ENCODE measurements at regions not wholly inside any gene's neighbourhood (a gene's known extent, or its start where the extent isn't known, plus 50 kb on each side); places are given as distances from the start of the nearest gene placed in this dataset.

GRCh38 chr4:59855630-59856352, 1344.3 kb upstream of the ADGRL3 start:
- Histone ChIP-seq H3K4me3 (ENCODE audit: insufficient read depth, low read depth, low read length) (no peak overlapping the region), H3K36me3 (replicated peaks; ENCODE audit: control insufficient read depth, insufficient read depth, low read length) (no peaks in the 10 kb centered on the region), H3K27me3 (ENCODE audit: control insufficient read depth, insufficient read depth, low read length) (no peaks in the 10 kb centered on the region)
- no peak for DNase-seq

DNA sequence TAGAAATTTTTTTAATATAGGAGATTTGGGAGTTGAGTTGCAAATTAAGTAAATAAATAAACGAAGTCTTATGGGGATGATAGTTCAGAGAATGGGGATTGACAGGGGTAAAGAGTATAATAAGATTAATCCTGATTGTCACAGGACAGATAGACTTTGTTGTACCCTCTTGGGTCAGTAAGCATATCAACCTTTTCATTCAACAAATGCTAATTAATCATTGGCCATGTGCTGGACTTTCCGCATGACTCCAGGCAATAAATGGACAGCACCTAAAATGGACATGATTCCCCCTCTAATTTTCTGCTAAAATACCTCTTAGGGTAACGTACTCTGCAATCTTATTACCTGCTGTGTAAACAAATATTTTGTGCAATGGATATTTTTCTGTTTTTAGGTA, 1331.1 kb upstream of the ADGRL3 start:
- H3K4me3 ChIP-seq (ENCODE audit: insufficient read depth, low read depth, low read length), result no peak overlapping the region
- H3K36me3 ChIP-seq (replicated peaks; ENCODE audit: control insufficient read depth, insufficient read depth, low read length), result no peaks in the 10 kb centered on the region
- no peak for DNase-seq
- H3K27me3 ChIP-seq (ENCODE audit: control insufficient read depth, insufficient read depth, low read length), result no peaks in the 10 kb centered on the region

DNA sequence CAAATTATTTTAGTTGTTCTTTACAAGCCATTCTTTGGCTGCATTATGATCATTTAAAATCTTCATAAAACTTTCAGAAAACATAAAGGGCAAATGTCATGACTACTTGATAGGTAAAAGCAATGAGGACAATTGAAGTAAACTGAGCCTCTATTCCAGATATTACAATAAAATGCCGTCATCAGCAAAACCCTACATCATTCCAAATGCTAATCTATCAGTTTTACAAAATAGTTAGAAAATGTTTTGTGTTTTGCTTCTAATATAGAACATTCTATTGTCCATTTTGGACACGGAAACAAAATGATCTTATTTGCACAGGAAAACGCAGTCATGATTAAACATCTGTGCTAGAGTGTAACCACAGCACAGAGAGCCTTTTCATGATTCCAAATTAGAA, 1330.6 kb upstream of the ADGRL3 start:
- Histone ChIP-seq H3K36me3 (replicated peaks; ENCODE audit: control insufficient read depth, insufficient read depth, low read length) (no peaks in the 10 kb centered on the region), H3K4me3 (ENCODE audit: insufficient read depth, low read depth, low read length) (no peak overlapping the region), H3K27me3 (ENCODE audit: control insufficient read depth, insufficient read depth, low read length) (no peaks in the 10 kb centered on the region)
- no peak for DNase-seq

DNA sequence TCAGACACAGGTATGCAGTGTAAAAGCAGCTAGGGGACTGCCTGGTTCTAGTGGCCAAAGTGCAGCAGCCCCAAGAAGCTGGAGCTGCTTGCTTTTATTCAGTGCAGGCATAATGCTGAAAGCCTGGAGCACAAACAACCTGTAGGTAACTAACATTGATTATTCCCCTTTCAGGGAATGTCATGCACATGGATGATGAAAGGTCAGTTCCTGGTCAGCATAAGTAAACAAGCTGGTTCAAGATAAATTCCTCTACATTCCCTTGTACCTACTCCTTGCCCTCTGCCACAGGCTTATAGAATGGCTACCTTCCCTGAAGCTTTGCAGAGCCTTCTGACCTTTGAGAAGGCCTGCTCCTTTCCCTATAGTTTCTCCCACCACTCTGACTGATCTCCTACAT, 1318.5 kb upstream of the ADGRL3 start:
- Histone ChIP-seq H3K36me3 (replicated peaks; ENCODE audit: control insufficient read depth, insufficient read depth, low read length) (no peaks in the 10 kb centered on the region), H3K27me3 (ENCODE audit: control insufficient read depth, insufficient read depth, low read length) (no peaks in the 10 kb centered on the region), H3K4me3 (ENCODE audit: insufficient read depth, low read depth, low read length) (no peak overlapping the region)
- no peak for DNase-seq

- H3K27me3 ChIP-seq (ENCODE audit: control insufficient read depth, insufficient read depth, low read length), result no peaks in the 10 kb centered on the region
These were observed 1295.8 kb upstream of the ADGRL3 start for GRCh38 chr4:59904331-59904730.

DNA sequence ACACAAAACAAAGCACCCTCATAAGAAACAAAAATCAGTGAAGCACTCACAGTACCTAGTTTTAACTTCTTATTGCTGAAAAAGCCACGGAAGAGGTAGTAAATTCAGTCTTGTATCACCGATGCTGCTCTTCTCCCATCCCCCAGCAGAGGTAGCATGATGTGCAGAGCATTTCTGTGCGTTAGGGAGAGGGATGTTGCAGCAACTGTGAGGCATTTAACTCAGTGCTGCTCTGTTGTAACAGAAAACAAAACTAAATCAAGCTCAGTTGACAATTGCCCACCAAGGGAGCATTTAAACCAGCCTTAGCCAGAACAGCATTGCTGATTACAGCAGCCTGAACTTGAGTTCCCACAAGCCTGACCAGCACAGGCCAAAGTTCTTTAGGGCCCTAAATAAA, 1279.7 kb upstream of the ADGRL3 start:
- DNase-seq, result peak; percentile 2

More at GRCh38 chr4:59904331-59904730, 1295.8 kb upstream of the ADGRL3 start:
- no peak overlapping the region for H3K4me3 ChIP-seq (ENCODE audit: insufficient read depth, low read depth, low read length)
- no peaks in the 10 kb centered on the region for H3K36me3 ChIP-seq (replicated peaks; ENCODE audit: control insufficient read depth, insufficient read depth, low read length)
- no peak for DNase-seq

DNA sequence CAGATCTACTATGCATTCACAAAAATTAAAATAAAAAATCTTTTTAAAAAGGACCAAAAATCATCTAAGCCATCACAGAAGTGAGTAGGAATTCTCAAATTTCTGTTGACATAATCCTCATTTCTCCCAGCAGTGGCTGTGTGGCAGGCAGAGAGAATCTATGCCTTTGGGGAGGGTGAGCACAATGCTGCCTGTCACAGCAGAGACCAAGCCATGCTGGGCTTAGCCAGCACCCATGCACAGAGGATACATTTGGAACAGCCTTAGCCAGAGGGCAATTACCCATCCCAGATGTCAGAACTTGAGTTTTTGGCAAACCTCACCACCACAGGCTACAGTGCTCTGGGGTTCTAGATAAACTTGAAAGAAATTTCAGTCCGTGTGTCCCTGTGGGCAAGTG, 1274.8 kb upstream of the ADGRL3 start:
- no peak overlapping the region for H3K4me3 ChIP-seq (ENCODE audit: insufficient read depth, low read depth, low read length)
- no peaks in the 10 kb centered on the region for H3K36me3 ChIP-seq (replicated peaks; ENCODE audit: control insufficient read depth, insufficient read depth, low read length)
- H3K27me3 ChIP-seq (ENCODE audit: control insufficient read depth, insufficient read depth, low read length), result no peaks in the 10 kb centered on the region

More for the DNA sequence above, 1279.7 kb upstream of the ADGRL3 start:
- no peaks in the 10 kb centered on the region for H3K36me3 ChIP-seq (replicated peaks; ENCODE audit: control insufficient read depth, insufficient read depth, low read length)
- H3K4me3 ChIP-seq (ENCODE audit: insufficient read depth, low read depth, low read length), result no peak overlapping the region
- H3K27me3 ChIP-seq (ENCODE audit: control insufficient read depth, insufficient read depth, low read length), result no peaks in the 10 kb centered on the region

GRCh38 chr4:59936566-59936965, 1263.6 kb upstream of the ADGRL3 start:
- DNase-seq, result no peak

More for the DNA sequence above, 1274.8 kb upstream of the ADGRL3 start:
- DNase-seq, result no peak

DNA sequence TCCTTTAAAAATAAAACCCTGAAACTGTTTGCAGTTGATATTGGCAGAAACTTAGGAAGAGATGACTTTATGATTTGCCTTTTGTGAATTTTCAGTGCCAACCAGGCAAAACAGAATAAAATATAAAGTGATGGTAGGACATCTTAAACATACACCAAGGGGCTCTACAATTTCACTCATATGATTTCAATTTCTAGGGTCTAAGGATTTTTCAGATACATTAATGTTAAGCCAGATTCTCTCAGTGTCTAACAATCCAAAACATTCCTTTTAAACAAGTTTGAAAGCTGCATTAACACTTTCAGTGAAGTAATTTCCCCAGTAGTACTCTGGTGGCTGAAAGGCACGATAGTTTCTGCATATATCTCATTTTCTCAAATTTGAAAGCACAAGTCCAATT, 1262.0 kb upstream of the ADGRL3 start:
- no peaks in the 10 kb centered on the region for H3K27me3 ChIP-seq (ENCODE audit: control insufficient read depth, insufficient read depth, low read length)
- no peak for DNase-seq
- no peaks in the 10 kb centered on the region for H3K36me3 ChIP-seq (replicated peaks; ENCODE audit: control insufficient read depth, insufficient read depth, low read length)
- H3K4me3 ChIP-seq (ENCODE audit: insufficient read depth, low read depth, low read length), result no peak overlapping the region

More at GRCh38 chr4:59936566-59936965, 1263.6 kb upstream of the ADGRL3 start:
- Histone ChIP-seq H3K36me3 (replicated peaks; ENCODE audit: control insufficient read depth, insufficient read depth, low read length) (no peaks in the 10 kb centered on the region), H3K4me3 (ENCODE audit: insufficient read depth, low read depth, low read length) (no peak overlapping the region), H3K27me3 (ENCODE audit: control insufficient read depth, insufficient read depth, low read length) (no peaks in the 10 kb centered on the region)

DNA sequence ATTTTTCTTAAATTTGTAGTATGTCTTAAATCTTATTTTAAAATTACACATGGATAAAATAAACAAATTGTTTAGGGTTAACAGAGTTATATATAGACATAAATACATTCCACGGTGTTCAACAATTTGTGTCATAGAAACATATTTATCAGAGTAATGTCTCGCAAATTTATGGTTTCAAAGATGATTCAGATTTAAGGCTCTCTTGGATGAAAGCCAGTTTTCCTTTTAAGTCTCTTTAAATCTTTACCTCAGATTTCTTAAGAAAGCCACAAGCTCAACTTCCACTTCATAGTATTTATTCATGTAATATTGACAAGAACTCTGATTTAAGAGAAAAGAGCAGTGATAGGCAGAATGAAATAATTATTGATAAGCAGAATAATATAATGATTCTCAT, 1254.8 kb upstream of the ADGRL3 start:
- H3K36me3 ChIP-seq (replicated peaks; ENCODE audit: control insufficient read depth, insufficient read depth, low read length), result no peaks in the 10 kb centered on the region

DNA sequence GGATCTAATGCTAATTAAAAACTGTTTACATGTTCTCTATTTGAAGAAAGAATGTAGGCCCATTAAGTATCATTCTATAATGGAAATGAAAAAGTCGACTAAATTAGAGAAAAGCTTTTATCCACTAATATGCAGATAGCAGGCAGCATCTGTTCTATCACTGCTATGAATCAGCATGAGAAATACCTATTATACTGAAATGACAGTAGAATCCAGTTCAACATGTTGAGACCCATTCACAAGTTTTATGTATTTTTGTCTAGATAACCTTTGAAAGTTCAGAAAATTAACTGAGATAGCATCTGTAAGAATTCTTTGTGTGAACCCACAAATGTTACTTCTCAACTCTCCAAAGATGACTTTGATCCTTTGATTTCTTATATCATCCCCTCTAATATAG, 1254.4 kb upstream of the ADGRL3 start:
- no peak for DNase-seq
- no peaks in the 10 kb centered on the region for H3K27me3 ChIP-seq (ENCODE audit: control insufficient read depth, insufficient read depth, low read length)
- H3K4me3 ChIP-seq (ENCODE audit: insufficient read depth, low read depth, low read length), result no peak overlapping the region
- H3K36me3 ChIP-seq (replicated peaks; ENCODE audit: control insufficient read depth, insufficient read depth, low read length), result no peaks in the 10 kb centered on the region

More for the DNA sequence above, 1254.8 kb upstream of the ADGRL3 start:
- H3K4me3 ChIP-seq (ENCODE audit: insufficient read depth, low read depth, low read length), result no peak overlapping the region
- DNase-seq, result no peak
- H3K27me3 ChIP-seq (ENCODE audit: control insufficient read depth, insufficient read depth, low read length), result no peaks in the 10 kb centered on the region

DNA sequence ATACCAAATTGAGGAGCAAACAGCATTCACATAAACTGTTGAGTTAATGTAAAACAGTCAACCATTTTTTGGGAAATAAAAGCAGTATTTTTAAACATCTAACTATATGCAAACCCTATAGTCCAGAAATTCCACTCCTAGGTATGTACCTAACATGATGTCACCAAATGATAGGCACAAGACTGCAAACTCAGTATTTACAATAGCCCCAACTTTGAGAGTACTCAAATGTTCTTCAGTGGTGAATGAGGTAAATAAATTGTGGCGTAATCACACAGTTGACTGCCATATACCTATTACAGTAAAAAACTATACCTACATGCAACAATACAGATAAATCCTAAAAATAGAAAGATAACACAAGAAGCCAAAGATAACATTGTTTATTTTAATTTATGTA, 1243.8 kb upstream of the ADGRL3 start:
- Histone ChIP-seq H3K27me3 (ENCODE audit: control insufficient read depth, insufficient read depth, low read length) (no peaks in the 10 kb centered on the region), H3K4me3 (ENCODE audit: insufficient read depth, low read depth, low read length) (no peak overlapping the region), H3K36me3 (replicated peaks; ENCODE audit: control insufficient read depth, insufficient read depth, low read length) (no peaks in the 10 kb centered on the region)
- no peak for DNase-seq

GRCh38 chr4:59960143-59960542, 1240.0 kb upstream of the ADGRL3 start:
- DNase-seq, result no peak
- Histone ChIP-seq H3K4me3 (ENCODE audit: insufficient read depth, low read depth, low read length) (no peak overlapping the region), H3K36me3 (replicated peaks; ENCODE audit: control insufficient read depth, insufficient read depth, low read length) (no peaks in the 10 kb centered on the region), H3K27me3 (ENCODE audit: control insufficient read depth, insufficient read depth, low read length) (no peaks in the 10 kb centered on the region)

GRCh38 chr4:59966758-59967157, 1233.4 kb upstream of the ADGRL3 start:
- no peak overlapping the region for H3K4me3 ChIP-seq (ENCODE audit: insufficient read depth, low read depth, low read length)
- no peaks in the 10 kb centered on the region for H3K36me3 ChIP-seq (replicated peaks; ENCODE audit: control insufficient read depth, insufficient read depth, low read length)
- no peaks in the 10 kb centered on the region for H3K27me3 ChIP-seq (ENCODE audit: control insufficient read depth, insufficient read depth, low read length)
- no peak for DNase-seq

DNA sequence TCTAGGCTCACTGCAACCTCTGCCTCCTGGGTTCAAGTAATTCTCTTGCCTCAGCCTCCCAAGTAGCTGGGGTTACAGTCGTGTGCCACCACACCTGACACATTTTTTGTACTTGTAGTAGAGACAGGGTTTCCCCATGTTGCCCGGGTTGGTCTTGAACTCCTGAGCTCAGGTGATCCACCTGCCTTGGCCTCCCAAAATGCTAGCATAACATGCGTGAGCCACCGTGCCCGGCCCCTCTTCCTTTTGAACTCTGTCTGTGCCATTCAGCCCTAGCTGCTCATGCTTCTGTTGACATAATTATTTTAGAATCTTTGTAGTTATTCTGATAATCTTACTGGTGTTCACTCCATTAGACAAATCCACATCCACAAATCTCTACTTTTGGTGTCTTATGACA, 1231.3 kb upstream of the ADGRL3 start:
- Histone ChIP-seq H3K4me3 (ENCODE audit: insufficient read depth, low read depth, low read length) (no peak overlapping the region), H3K27me3 (ENCODE audit: control insufficient read depth, insufficient read depth, low read length) (no peaks in the 10 kb centered on the region), H3K36me3 (replicated peaks; ENCODE audit: control insufficient read depth, insufficient read depth, low read length) (no peaks in the 10 kb centered on the region)
- no peak for DNase-seq

DNA sequence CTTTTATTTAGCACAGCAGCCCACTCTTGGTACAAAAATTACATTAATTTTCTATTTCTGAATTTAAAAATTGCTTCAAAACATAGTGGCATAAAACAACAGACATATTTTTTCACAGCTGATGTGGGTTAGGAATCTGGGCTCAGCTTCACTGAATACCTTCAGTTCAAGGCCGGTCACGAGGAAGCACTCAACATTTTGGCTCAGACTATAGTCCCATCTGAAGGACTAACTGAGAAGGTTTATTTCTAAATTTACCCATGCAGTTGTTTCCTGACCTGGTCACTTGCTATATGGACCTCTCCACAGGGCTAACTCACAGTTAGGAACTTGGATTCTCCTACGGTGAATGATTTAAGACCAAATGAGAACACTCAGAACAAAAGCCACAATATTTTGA, 1230.2 kb upstream of the ADGRL3 start:
- no peaks in the 10 kb centered on the region for H3K36me3 ChIP-seq (replicated peaks; ENCODE audit: control insufficient read depth, insufficient read depth, low read length)
- no peaks in the 10 kb centered on the region for H3K27me3 ChIP-seq (ENCODE audit: control insufficient read depth, insufficient read depth, low read length)
- H3K4me3 ChIP-seq (ENCODE audit: insufficient read depth, low read depth, low read length), result no peak overlapping the region
- no peak for DNase-seq

Data from H7 (cell line).